HCT116 (cell line): ENCODE measurements at regions not wholly inside any gene's neighbourhood (a gene's known extent, or its start where the extent isn't known, plus 50 kb on each side); places are given as distances from the start of the nearest gene placed in this dataset.

Experiments
- CEBPB ChIP-seq: IDR thresholded peaks from 2 replicates; pipeline ENCODE4 v1.6.1; 2012; ENCODE audit warnings: low read depth
- CTCF ChIP-seq, 3 experiments: fragments of 200-600 bp in 1 of 3; sonication (generic) in 1 of 3; IDR thresholded peaks in 2 of 3; conservative IDR thresholded peaks in 1 of 3; 2 replicates each; pipeline ENCODE4 v1.5.1; 2012 to 2017; ENCODE audit warnings: low read depth in 2 of 3, low read length in 2 of 3, antibody characterized with exemption in 1 of 3, borderline replicate concordance in 1 of 3, control low read depth in 1 of 3, mild to moderate bottlenecking in 1 of 3, mixed read lengths in 1 of 3, mixed run types in 1 of 3, moderate library complexity in 1 of 3; ENCODE audit not compliant: insufficient read depth in 1 of 3
- EGR1 ChIP-seq: IDR thresholded peaks from 2 replicates; pipeline ENCODE4 v1.6.1; 2012; ENCODE audit warnings: low read depth
- ELF1 ChIP-seq: IDR thresholded peaks from 2 replicates; pipeline ENCODE4 v1.6.1; 2012; ENCODE audit warnings: low read depth, borderline replicate concordance
- EZH2 ChIP-seq: fragments of 200-600 bp; sonication (generic); IDR thresholded peaks from 2 replicates; pipeline ENCODE4 v1.6.1; 2017; ENCODE audit warnings: antibody characterized with exemption, mixed run types
- EZH2phosphoT487 ChIP-seq: fragments of 200-600 bp; IDR thresholded peaks from 2 replicates; pipeline ENCODE4 v1.6.1; 2018; ENCODE audit warnings: antibody characterized with exemption, borderline replicate concordance
- POLR2A ChIP-seq: IDR thresholded peaks from 2 replicates; pipeline ENCODE4 v1.7.0; 2011; ENCODE audit warnings: borderline replicate concordance; ENCODE audit not compliant: insufficient read depth, insufficient read length; ENCODE audit errors: extremely low read depth
- POLR2AphosphoS5 ChIP-seq: IDR thresholded peaks from 2 replicates; pipeline ENCODE4 v1.6.1; 2011; ENCODE audit warnings: mild to moderate bottlenecking, low read depth, low read length, moderate library complexity
- REST ChIP-seq: IDR thresholded peaks from 2 replicates; pipeline ENCODE4 v1.6.1; 2012; ENCODE audit warnings: low read depth
- SIN3A ChIP-seq: IDR thresholded peaks from 2 replicates; pipeline ENCODE4 v1.6.1; 2012; ENCODE audit warnings: low read depth
- ZNF274 ChIP-seq: fragments of 200-500 bp; sonication (Bioruptor generic); IDR thresholded peaks from 2 replicates; pipeline ENCODE4 v1.6.1; 2014; ENCODE audit warnings: mild to moderate bottlenecking, low read depth, low read length, inconsistent platforms

GRCh38 chr1:59026472-59026948, 242.7 kb upstream of the JUN start:
- no peak for TF ChIP-seq CEBPB
- TF ChIP-seq POLR2A, result no peak
- no peak for TF ChIP-seq ZNF274
- no peak for TF ChIP-seq CTCF (IDR thresholded peaks at IDR 0.05 in 2 of 3, conservative IDR thresholded peaks at IDR 0.05 in 1 of 3; ENCODE audit: borderline replicate concordance in 1 of 3, insufficient read depth in 1 of 3, low read depth in 2 of 3, low read length in 2 of 3)
- no peak for TF ChIP-seq EZH2phosphoT487
- no peak for TF ChIP-seq POLR2AphosphoS5
- TF ChIP-seq EZH2, result no peak
- TF ChIP-seq SIN3A, result no peak
- TF ChIP-seq REST, result no peak
- no peak for TF ChIP-seq ELF1
- TF ChIP-seq EGR1, result no peak
